GM21786 (cell line): ENCODE measurements at regions not wholly inside any gene's neighbourhood (a gene's known extent, or its start where the extent isn't known, plus 50 kb on each side); places are given as distances from the start of the nearest gene placed in this dataset.

Source experiments
- ATAC-seq: cut with Tn5 transposase; IDR thresholded peaks from one replicate; pipeline ENCODE4 v1.9.1; 2021; ENCODE audit not compliant: unreplicated experiment

DNA sequence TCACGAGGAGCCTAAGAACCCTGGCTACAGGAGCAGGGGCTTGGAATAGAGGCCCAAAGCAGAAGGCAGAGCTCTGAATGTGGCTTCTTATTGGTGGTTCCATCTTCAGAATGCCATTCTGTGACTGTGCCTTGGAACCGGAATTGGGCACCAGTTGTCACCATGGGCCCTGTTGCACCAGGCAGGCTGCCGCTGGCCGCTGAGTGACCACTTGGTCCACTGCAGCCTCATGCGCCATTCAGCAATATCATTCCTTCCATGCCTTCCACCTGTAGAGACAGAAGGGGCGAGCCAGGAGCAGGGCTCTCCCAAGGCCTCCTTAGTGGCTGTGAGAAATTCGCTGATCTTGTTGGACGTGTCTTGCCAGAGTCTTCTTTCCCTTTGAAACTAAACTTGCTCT lies 270.3 kb upstream of the CHD6 start:
- no peak for ATAC-seq

DNA sequence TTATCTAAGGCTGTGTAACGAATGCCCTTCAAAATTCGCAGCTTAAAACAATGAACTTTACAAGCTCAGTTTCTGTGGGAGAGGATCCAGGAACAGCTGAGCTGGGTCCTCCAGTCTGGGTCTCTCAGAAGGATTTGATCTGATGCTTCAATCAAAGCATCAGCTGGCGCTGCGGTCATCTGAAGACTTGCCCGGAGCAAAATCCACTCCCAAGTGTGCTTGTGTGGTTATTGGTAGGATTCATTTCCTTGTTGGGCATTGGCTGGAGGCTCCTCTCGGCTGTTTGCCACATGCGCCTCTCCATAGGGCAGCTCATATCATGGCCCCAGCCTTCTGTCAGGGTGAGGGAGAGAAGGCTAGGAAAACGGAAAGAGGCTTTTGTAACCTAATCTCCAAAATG lies 269.3 kb upstream of the CHD6 start:
- ATAC-seq = no peak

DNA sequence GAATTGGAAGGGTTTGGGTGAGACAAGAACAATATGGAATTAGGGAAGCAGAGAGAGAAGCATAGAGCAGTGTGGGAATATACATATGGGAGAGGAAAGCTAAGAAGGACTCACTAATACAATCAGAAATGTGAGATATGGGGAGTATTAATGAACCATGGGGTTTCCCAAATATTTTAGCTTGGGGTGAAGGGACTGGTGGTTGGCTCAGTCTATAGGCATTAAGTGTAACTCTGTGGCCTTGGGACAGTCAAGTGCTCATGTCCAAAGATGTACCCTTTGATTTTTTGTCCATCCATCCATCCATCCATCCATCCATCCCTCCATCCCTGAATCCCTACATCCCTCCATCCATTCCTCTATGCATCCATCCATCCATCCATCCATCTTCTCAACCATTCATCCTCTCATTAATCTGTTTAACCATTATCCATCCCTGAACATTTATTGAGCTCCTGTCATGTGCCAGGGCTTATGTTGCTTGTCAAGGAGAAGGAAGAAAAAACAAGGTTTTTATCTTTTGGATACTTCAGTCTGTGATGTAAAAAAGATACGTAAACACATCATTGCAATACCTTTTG lies 263.4 kb upstream of the CHD6 start:
- no peak for ATAC-seq

DNA sequence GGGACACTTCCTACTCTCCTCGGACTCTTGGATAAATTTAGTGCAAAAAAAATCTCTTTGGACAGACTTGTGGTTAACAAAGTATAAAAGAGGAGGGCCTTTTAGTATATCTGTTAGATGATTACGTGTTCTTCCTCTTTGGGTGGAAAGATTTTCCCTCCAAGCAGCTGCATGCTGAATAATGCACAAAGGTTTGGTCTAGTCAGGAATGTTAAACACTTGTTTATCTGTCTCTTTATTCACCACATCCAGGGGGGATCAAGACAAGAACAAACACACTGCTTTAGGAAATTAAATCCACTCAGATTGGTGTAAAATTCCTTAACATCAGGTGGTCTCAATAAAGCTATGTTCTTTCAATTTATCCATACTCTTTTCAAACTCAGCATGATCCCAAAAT lies 260.9 kb upstream of the CHD6 start:
- ATAC-seq = no peak

DNA sequence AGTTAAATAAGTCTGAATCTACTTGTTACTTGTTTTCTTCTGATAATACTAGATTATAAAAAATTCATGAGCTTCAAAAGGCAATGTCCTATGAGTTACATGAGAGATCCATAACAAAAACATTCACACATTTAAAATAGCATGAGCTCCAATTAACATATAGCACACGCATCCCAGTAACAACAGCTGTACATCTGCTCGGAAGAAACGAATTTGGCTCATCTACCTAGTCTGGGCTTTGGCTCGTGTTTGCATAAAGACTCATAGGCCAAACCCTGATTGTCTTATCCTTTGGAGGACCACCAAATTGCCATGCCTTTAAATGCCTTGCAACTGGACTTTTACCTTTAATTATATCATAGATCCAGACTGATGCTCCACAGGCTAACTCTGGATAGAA lies 259.7 kb upstream of the CHD6 start:
- ATAC-seq = no peak

DNA sequence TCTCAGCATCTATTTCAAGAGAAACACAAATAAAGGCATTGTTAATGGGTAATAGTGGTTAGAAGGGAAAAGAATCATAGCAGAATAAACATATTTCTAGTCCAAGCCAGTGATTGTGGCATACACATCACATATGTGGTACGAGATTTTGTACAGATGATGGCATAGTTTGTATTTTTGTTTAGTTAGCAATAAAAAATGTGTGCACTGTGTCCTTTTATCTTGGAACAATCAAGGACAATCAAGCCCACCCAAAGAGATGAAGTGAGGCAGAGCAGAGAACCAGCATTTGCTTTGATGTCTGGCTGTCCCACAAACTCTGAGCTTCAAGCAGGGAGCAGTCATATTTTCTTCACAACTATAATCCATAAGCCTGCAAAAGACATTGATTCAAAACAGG lies 256.5 kb upstream of the CHD6 start:
- no peak for ATAC-seq

DNA sequence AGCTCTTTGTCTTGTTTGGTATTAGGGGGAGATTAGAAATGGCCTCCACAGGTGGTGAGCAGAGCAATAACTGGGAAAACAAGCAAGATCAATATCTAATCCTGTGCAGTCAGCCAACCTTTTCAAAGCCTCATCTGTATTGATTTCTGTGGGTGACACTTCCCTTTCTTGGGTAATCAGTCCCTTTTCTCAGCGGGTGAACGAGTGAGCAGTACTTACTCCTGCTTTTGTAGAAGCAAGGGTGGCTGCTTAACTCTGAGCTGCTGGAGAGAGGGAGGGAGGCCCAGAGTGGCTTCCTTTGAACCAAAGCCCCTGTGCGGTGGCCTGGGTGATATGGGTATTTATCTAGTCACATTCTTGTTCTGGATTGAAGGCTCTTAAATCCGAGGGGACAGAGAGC lies 254.8 kb upstream of the CHD6 start:
- no peak for ATAC-seq

DNA sequence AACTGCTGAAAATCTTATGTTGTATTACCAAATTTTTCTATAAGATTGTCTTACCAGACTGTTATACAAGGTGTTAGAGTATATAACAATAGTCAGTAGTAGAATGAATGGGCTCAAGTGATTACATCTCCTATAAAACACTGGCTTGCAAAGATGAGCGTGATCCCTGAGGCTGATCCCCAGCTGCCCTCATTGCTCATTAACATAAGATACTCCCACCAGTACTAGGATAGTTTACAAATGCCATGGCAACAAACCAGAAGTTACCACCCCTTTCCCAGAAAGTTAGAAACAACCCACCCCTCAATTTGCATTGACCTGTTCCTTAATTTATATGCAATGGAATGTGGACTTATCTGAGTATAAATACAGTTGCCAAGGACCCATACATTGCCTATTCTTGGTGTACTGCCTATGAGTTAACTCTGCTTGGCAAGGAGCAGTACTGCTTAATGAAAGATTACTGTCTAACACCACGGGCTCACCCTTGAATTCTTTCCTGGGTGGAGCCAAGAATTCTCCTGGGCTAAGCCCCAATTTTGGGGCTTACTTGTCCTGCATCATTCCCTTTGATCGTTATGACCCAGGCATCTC lies 252.8 kb upstream of the CHD6 start:
- no peak for ATAC-seq

DNA sequence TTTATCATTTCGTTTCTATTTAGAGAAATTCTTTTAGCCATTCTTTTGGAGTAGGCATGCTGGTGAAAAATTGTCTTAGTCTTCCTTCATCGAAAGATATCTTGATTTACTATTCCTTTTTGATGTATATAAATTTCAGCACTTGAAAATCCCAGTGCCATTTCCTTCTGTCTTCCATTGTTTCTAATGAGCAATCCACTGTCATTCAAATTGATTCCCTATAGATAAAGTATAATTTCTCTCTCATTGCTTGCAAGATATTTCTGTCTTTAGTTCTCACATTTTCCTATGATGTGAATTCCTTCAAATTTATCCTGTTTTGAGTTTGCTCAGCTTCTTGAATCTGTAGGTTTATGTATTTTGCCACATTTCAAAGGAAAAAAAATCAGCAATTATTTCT lies 251.1 kb upstream of the CHD6 start:
- no peak for ATAC-seq

DNA sequence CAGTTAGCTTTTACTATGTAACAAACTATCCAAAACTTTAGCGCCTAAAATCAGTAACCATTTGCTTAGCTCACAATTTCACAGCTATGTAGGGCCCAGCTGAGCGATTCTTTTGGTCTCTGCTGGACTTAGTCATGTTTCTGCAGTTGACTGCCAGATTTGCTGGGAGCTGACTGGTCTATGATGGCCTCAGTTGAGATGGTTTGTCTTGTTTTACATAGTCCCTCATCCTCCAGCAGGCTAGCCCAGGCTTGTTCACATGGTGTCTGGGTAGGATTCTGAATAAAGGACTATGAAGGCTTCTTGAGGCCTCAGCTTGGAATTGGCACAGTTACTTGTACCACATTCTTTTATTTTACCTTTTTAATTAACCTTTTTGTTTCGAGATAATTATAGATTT lies 247.8 kb upstream of the CHD6 start:
- ATAC-seq = no peak

DNA sequence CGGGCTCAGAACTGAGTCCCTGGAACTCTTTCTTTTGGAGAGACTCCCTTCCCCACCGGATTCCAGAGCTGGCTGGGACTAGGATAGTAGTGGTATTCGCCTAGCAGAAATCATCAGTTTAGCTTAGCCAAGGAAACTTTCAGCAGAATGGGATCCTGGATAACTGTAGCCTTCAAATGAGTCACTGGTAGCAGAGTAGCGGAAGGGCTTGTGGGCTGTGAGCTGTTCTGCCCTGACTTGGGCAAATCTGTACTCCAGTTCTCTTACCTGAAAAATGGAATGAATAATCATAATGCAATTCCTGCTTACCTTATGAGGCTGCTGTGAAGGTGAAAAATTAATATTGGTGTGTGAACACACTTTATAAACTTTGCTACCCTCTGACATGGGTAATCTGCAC lies 244.3 kb upstream of the CHD6 start:
- ATAC-seq = no peak

DNA sequence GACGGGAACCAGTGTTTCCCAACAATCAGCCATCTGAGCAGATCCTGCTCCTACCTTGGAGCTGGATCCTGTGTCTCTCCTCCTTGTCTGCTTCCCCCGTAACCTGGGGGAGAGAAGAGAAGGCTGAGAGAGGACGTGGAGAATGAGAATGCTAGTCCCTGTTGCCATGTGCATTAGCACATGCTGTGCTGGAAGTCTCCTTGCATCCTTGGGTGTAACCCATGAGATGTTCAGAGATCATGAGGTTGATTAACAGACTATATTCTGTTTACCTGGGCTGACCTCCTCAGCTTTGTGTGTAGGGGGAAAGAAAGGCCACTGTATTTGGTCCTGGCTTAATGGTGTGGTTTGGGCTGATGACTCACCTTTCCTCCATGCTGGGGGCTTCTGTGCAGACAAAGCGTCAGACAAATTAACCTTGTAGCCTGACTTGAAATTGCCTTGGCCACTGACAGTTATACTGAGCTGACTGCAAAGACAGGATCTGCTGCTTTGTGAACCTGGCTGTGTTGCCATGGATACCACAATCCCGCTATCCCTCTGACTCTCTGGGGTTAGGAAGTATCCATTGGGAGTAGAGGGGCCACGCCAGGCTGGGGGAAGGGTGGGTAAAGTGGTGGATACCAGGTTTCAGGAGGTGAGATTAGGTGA lies 243.7 kb upstream of the CHD6 start:
- no peak for ATAC-seq

DNA sequence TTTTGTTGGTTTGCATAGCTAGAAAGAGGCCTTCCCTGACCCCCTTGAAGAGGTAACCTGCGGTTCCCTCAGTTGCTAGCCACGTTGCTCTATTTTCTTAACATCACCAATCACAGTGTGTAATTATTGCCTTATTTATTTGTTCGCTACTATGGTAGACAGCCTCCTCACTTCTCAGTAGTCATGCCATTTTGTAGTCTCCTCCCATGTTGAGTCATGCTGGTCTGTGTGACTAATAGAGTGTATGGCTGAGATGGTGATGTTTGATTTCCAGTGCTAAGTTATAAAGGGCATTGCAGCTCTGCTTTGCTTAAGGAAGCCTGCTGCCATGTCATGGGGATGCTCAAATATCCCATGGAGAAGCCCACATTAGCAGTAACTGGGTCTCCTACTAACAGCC lies 236.6 kb upstream of the CHD6 start:
- ATAC-seq = no peak

DNA sequence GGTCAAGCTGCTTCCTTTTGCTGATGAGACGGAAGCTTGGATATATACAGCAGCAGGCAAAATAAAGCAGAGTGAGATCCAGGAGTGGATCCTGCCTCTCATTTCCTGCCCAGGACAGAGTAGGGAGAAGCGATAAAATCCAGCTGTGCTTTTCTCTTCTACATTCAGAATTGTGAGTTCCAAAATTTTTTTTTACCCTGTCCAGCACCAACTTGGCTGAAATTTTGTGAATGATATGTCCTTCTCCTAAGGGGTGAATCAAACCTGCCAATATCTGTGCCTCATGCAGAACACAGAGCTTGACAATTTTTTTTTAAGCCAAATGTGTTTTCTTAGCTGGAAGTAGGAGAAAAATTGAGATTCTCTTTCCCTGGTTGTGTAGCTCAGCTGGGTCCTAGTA lies 235.6 kb upstream of the CHD6 start:
- ATAC-seq = no peak

DNA sequence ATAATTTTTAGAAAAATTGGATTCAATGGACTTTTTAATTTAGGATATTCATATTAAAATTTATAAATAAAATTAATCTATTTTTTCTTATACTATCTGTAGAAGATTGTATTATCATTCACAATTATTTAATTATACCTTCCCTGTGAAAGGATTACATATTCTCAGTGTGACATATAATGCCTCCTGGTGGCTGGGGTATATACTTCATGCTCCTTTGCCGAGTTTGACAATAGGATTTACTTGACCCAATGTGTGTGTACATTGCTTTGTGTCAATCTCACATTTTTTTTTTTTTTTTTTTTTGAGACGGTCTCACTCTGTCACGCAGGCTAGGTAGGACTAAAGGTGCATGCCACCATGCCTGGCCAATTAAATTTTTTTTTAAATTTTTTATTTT lies 230.0 kb upstream of the CHD6 start:
- no peak for ATAC-seq

DNA sequence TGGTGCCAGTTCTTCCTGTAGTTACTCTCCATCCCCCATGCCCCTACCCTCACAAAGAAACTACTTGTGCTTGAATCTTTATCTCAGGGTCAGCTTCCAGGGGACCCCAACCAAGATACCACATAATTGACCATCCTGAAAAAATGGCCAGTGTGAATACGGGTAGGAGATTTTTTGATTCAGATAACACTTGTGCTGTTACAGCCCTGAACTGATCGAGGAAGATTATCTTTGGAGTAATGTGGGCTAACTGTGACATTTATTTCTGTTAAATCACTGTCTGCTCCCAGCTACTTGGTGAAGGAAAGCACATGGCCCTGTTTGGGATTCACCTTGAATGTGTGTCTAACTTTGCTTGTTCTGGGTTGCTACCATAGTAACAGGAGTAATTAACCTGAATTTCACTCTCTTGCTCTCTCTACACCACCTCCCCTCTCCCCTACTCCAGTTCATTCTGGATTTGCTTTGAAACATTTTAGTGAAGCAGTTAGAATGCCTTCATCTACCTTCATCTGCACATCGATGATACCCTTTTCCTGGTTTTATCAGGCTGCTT lies 219.6 kb upstream of the CHD6 start:
- no peak for ATAC-seq

DNA sequence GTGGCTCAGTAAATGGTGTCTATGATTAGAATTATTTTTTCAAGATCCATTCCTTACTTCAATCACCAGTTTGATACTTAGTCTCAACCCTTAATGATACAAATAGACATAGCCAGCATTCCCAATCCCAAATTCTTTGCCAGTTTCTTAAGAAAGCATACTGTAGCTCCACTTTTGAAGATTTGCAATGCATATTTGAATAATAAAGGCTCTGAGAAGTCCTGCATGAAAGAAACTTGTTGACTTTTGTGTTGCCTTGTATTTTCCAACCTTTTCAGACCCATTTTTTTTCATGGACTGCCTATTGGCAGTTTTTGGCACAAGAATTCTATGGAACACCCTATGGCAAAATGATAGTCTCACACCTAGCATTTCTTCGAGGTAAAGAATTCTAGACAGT lies 215.6 kb upstream of the CHD6 start:
- ATAC-seq = no peak

DNA sequence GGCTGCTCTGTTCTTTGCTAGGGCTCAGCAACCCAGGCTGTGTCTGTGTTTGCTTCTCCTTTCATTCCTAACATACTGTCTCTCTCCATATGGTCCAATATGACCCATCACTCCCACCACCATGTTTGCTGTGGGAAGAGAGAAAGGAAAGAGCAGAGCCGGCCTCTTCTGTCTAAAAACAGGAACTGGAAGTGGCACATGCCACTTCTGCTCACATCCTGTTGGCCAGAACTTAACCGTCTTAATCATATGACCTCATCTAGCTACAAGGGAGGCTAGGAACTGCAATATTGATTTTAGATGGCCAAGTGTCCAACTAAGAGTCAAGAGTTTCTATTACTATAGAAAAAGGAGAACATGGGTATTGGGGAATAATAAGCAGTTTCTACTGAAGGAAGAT lies 212.5 kb upstream of the CHD6 start:
- ATAC-seq = no peak

DNA sequence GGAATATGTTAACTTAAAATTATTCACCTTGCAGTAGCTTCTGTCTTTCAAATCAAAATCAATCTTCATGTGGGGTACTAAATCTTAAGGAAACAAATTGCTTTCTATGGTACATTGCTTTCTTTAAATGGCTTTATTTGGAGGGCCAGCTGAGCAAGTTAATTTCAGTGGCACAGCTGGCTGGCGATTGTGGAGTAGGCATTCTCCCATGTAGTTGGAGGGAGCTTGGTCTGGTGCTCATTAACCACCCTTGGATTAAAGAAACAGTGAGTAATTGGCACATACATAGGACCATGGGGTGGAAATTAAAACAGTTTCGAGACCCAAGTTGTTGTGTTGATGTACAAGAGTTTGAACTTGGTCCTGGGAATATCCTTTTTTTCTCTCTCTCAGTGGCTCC lies 201.3 kb upstream of the CHD6 start:
- no peak for ATAC-seq

DNA sequence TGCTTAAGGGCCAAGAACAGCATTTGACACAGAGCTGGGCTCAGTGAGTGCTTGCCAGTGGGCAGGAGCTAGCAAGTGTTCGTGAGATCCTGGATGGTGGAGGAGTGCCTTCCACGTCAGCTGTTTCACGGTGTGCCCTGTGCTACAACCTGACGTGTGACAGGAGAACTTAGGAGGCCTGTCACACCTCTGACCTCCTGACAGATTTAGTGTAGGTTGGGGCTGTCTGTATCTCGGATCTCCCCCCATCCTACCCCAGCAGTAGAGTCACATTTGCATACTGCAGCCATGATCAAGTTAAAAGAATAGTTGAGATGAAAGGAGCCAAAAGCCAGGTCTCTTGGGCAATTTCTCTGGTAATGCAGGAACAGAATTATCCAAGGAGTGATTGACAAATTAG lies 200.8 kb upstream of the CHD6 start:
- no peak for ATAC-seq

DNA sequence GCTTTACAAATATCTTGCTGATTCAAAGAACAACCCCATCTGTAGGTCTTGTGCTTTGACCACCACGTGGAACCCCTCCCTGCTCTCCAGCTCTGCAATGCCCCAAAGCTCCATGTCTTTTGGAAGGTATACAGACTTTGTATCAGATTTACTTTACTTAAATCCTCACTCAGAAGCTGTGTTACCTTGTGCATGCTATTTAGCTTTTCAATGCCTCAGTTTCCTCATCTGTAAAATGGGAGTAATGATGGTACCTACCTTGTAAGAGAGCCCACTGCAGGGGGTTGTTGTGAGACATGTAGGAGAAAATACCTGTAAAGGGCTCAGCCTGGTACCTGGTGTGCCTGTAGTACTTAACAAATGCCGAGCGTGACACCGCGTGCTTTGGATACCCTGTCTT lies 200.2 kb upstream of the CHD6 start:
- ATAC-seq = no peak

DNA sequence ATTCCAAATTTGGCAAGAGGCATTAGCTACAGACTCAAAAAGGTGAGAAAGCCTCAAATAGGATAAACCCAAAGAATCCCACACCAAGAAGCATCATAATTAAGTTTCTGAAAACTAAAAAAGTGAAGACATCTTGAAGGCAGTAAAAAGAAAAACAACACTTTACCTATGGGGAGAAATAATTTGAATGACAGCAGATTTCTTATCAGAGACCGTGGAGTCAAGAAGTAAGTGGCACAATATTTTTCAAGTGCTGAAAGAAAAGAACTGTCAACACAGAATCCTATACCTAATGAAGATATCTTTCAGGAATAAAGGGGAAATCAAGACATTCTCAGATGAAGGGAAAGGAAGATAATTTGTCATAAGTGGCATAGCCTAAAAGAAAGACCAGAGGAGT lies 193.3 kb upstream of the CHD6 start:
- no peak for ATAC-seq

DNA sequence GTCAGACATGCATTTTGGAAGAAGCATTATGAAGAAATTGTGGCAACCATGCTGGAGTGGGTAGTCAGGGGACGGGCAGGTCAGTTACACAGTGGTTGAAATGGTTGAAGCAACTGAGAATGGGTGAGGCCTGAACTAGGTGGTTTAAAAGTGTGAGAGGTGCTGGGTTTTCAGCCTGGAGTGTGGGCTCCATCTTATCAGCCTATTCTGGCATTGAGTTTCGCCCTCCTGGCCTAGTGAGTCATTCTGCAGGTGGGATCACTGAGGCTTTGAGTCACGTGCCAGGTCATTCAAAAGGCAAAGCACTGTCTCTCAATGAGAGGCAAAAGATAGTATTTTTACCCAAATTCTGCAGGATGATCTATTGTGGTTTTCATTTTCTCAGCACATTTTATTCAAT lies 181.9 kb upstream of the CHD6 start:
- ATAC-seq = no peak
